ENCODE measurements at regions not wholly inside any gene's neighbourhood (a gene's known extent, or its start where the extent isn't known, plus 50 kb on each side); places are given as distances from the start of the nearest gene placed in this dataset.

DNA sequence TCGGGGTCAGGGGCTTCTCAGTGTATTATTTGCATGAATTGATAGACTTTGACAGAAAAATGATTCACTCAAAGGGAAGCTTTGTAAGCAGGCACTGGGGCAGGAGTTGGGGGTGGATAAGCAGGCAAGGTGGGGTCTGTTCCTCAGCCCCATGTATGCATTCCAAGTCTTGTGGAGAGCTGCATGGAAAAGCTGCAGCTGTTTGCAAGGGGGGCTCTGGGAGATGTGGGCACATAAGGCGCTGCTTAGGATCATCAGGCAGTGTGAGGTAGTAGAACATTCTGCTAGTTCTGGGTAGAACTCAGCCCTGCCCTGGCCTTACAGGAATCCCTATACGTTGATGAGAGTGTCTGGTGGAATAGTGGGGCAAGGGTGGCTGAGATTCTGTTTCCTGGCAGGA lies 154.2 kb upstream of the LRIG1 start:
- H3K9me3 ChIP-seq, result no peaks in the 10 kb centered on the region
- no peak overlapping the region for H3K4me3 ChIP-seq
- H3K36me3 ChIP-seq, result no peaks in the 10 kb centered on the region
- H3K27me3 ChIP-seq, result no peaks in the 10 kb centered on the region
- TF ChIP-seq, protein P1, sequence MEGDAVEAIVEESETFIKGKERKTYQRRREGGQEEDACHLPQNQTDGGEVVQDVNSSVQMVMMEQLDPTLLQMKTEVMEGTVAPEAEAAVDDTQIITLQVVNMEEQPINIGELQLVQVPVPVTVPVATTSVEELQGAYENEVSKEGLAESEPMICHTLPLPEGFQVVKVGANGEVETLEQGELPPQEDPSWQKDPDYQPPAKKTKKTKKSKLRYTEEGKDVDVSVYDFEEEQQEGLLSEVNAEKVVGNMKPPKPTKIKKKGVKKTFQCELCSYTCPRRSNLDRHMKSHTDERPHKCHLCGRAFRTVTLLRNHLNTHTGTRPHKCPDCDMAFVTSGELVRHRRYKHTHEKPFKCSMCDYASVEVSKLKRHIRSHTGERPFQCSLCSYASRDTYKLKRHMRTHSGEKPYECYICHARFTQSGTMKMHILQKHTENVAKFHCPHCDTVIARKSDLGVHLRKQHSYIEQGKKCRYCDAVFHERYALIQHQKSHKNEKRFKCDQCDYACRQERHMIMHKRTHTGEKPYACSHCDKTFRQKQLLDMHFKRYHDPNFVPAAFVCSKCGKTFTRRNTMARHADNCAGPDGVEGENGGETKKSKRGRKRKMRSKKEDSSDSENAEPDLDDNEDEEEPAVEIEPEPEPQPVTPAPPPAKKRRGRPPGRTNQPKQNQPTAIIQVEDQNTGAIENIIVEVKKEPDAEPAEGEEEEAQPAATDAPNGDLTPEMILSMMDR (IDR thresholded peaks at IDR 0.05), result no peak
- H3K4me1 ChIP-seq, result no peaks in the 10 kb centered on the region
- no peak for DNase-seq (ENCODE audit: low spot score)
- no peak overlapping the region for H3K27ac ChIP-seq

DNA sequence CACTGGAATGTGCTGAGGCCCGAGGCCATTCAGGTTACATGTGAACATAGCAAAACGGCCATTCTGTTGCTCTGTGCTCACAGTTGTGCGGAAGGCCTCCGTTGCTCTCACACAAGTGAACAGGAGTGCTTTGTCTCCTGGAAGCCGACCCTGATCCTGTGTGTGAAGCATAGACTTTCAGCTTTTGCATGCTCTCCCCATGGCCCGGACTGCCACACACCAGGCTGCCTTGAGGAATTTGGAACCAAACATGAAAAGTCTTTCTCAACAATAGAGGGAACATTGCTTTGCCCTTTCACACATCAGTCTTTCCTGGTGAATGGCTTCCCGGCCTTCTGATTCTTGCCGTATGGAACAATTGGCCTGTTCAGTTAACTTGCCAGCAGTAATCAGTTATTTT lies 154.8 kb upstream of the LRIG1 start:
- Histone ChIP-seq H3K27ac (no peak overlapping the region), H3K36me3 (no peaks in the 10 kb centered on the region), H3K27me3 (no peaks in the 10 kb centered on the region), H3K4me3 (no peak overlapping the region), H3K4me1 (no peaks in the 10 kb centered on the region), H3K9me3 (no peaks in the 10 kb centered on the region)
- TF ChIP-seq, protein P1 (IDR thresholded peaks at IDR 0.05), result no peak
- no peak for DNase-seq (ENCODE audit: low spot score)

DNA sequence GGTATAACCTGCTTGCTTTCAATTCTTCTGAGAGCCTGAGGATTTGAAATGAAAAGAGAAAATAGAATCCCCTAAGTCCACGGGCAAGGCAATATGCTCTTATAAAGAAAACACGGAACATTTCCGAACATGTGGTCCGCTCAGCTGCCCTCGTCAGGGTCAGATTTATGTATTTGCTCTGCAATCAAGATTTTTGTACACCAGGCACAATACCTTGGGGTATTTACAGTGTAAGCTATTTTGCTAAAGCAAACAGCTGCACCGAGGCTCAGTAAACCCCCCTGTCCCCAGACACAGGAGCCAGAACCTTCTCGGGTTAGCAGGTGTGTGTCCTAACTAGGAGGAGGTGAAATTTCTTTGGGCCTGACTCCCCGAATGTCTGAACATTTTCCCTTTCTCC lies 155.8 kb upstream of the LRIG1 start:
- TF ChIP-seq, protein P1 (IDR thresholded peaks at IDR 0.05), result no peak
- no peaks in the 10 kb centered on the region for H3K27me3 ChIP-seq
- H3K9me3 ChIP-seq, result no peaks in the 10 kb centered on the region
- H3K36me3 ChIP-seq, result no peaks in the 10 kb centered on the region
- H3K27ac ChIP-seq, result no peak overlapping the region
- no peaks in the 10 kb centered on the region for H3K4me1 ChIP-seq
- H3K4me3 ChIP-seq, result no peak overlapping the region
- DNase-seq (ENCODE audit: low spot score), result no peak

DNA sequence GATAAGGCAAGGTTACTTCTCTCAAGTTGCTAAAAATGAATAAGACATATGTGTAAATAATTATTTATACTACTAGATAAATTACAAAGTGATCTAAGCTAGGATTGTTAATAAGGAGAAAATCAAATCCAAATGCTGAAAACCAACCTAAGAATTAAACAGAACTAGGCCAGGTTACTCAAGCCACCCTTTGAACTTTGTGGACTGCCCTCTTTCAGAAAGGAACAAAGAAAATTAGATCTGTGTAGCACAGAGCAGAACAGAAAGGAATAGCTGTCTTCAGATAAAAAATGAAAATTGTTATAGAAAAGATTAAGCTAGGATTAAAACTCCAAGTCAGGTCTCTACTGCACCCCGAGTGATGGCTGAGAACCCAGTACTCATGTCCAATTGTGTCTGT lies 158.2 kb upstream of the LRIG1 start:
- Histone ChIP-seq H3K27ac (no peak overlapping the region), H3K36me3 (no peaks in the 10 kb centered on the region), H3K27me3 (no peaks in the 10 kb centered on the region), H3K4me1 (no peaks in the 10 kb centered on the region), H3K4me3 (no peak overlapping the region), H3K9me3 (no peaks in the 10 kb centered on the region)
- DNase-seq (ENCODE audit: low spot score), result no peak
- TF ChIP-seq, protein P1 (IDR thresholded peaks at IDR 0.05), result no peak

DNA sequence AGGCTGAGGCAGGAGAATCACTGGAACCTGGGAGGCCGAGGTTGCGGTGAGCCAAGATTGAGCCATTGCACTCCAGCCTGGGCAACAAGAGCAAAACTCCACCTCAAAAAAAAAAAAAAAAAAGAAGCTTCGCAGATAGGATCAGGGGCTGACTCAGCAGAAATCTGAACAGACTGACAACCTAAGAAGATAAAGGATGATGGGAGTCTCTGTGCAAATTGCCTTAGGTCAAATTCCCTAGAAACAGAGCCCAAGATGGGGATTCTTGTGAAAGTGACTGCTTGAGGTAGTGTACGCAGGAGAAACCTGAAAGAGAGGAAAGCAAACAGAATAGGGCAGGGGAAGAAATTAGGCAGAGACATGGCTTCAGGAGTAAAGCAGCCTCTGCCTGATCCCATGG lies 160.8 kb upstream of the LRIG1 start:
- TF ChIP-seq, protein P1 (IDR thresholded peaks at IDR 0.05), result no peak
- Histone ChIP-seq H3K27me3 (no peaks in the 10 kb centered on the region), H3K4me3 (no peak overlapping the region), H3K9me3 (no peaks in the 10 kb centered on the region), H3K27ac (no peak overlapping the region), H3K36me3 (no peaks in the 10 kb centered on the region), H3K4me1 (no peaks in the 10 kb centered on the region)
- DNase-seq (ENCODE audit: low spot score), result no peak

DNA sequence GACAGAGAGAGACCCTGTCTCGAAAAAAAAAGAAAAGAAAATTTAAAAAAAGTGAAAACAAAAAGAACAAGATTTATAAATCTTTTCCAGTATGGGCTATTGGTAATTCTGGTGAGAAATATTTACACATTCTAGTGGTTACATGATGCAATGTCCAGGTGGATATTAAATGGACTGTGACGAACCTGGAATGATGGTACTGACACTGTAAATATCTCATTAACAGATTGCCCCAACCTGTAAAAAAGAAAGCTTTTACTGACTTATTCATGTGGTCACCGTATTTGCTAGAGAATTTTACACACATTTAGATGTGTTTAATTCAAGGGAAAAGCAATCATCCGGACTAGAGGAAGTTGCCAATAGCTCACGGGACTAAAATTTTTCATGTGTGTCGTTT lies 162.1 kb upstream of the LRIG1 start:
- TF ChIP-seq, protein P1 (IDR thresholded peaks at IDR 0.05), result no peak
- no peaks in the 10 kb centered on the region for H3K9me3 ChIP-seq
- H3K27me3 ChIP-seq, result no peaks in the 10 kb centered on the region
- no peak for DNase-seq (ENCODE audit: low spot score)
- H3K4me3 ChIP-seq, result no peak overlapping the region
- no peaks in the 10 kb centered on the region for H3K4me1 ChIP-seq
- no peak overlapping the region for H3K27ac ChIP-seq
- H3K36me3 ChIP-seq, result no peaks in the 10 kb centered on the region
